ENCODE measurements at regions not wholly inside any gene's neighbourhood (a gene's known extent, or its start where the extent isn't known, plus 50 kb on each side); places are given as distances from the start of the nearest gene placed in this dataset.

- TF ChIP-seq CTCF (IDR thresholded peaks at IDR 0.05; ENCODE audit: insufficient read depth, low read length), result no peak
- no peak for TF ChIP-seq POLR2AphosphoS5 (IDR thresholded peaks at IDR 0.05; ENCODE audit: low read depth)
Observed at GRCh38 chr7:121741896-121742295, 131.1 kb upstream of the PTPRZ1 start.
